ENCODE measurements at regions not wholly inside any gene's neighbourhood (a gene's known extent, or its start where the extent isn't known, plus 50 kb on each side); places are given as distances from the start of the nearest gene placed in this dataset.

DNA sequence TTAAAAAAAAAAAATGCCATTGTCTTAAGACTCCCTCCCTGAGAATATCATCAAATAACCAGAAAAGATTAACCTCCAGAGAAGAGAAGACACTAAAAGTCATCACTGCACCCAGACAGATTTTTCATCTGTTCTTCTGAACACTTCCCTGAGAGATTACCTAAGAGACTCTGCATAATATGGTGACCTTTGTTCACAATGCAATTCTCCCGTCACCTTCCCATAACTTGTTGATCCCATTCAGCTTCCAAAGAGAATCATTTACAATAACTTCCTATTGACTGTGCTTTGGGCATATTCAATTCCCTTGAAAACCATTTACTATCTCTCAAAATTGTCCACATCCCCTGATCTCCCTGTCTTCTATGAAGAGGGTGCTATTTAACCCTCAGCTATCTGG is 85.1 kb upstream of the SMAD1 start:
- TF ChIP-seq EP300 (IDR thresholded peaks at IDR 0.05; ENCODE audit: borderline replicate concordance), result no peak
- no peak for TF ChIP-seq TCF12 (IDR thresholded peaks at IDR 0.05; ENCODE audit: low read depth)
- no peak for TF ChIP-seq TAF1 (IDR thresholded peaks at IDR 0.05; ENCODE audit: low read depth)
- no peak for TF ChIP-seq RAD21 (IDR thresholded peaks at IDR 0.05; ENCODE audit: low read depth)

All from Ishikawa (cell line).